ENCODE measurements at regions not wholly inside any gene's neighbourhood (a gene's known extent, or its start where the extent isn't known, plus 50 kb on each side); places are given as distances from the start of the nearest gene placed in this dataset.

DNA sequence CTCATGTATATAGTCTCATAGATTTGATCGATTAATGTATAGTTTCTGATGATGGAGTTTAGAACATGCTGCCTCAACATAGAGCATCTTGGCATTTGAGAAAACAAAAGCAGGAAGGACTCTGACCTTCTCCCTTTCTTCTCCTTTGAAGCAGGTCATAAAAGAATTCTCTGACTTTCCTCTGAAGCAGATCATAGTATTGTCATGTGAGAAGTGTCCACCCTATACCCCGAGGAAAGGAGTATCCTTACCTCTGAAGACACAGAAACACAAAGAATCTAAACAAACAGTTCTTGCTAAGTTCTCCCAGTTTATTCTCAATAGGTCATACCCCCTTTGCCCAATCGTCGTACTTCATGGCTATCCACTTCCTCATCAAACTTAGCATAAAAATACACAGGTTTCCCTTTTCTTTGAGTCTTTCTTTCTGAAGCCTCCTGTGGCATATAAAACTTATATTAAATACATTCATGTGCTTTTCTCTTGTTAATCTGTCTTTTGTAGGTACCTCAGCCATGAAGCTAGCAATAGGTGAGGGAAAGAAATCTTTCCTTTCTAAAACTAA, 194.9 kb downstream of the REEP3 start:
- DNase-seq (ENCODE audit: low read depth) = no peak

DNA sequence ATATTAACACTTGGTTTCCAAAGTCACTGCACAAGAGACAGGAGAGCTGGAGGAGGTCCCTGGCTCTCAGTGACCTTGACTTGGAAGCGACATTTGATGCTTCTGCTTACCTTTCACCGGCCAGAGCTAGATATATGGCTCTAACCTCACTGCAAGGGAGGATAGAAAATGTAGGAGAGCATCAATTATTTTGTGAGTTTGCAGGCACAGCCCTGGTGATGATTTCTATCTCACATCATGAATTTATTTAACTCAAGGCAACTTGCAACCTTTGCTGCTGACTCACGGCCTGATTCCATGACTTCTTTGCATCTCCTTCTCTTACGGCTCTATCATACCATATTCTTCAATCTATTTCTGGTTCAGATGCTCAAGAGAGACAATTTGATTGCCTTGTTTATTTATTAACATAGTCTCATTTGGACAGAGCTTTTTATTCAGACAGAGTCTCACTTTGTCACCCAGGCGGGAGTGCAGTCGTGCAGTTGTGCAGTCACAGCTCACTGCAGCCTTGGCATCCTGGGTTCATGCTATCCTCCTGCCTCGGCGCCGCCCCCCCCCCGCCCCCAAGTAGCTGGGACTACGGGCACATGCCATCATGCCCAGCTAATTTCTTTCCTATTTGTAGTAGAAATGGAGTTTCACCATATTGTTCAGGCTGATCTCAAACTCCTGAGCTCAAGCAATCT, 196.0 kb downstream of the REEP3 start:
- no peak for TF ChIP-seq CTCF (IDR thresholded peaks at IDR 0.05; ENCODE audit: control insufficient read depth, insufficient read depth, low read depth, low read length, missing control alignments)
- H3K4me3 ChIP-seq (ENCODE audit: control insufficient read depth, low read depth, low read length) = no peak overlapping the region
- no peak for DNase-seq (ENCODE audit: low read depth)

More for the DNA sequence above, 194.9 kb downstream of the REEP3 start:
- TF ChIP-seq CTCF (IDR thresholded peaks at IDR 0.05; ENCODE audit: control insufficient read depth, insufficient read depth, low read depth, low read length, missing control alignments) = no peak
- H3K4me3 ChIP-seq (ENCODE audit: control insufficient read depth, low read depth, low read length) = no peak overlapping the region

- no peak for TF ChIP-seq CTCF (IDR thresholded peaks at IDR 0.05; ENCODE audit: control insufficient read depth, insufficient read depth, low read depth, low read length, missing control alignments)
- DNase-seq (ENCODE audit: low read depth) = no peak
- no peak overlapping the region for H3K4me3 ChIP-seq (ENCODE audit: control insufficient read depth, low read depth, low read length)
Observed at GRCh38 chr10:63718006-63718405, 196.8 kb downstream of the REEP3 start.

- TF ChIP-seq CTCF (IDR thresholded peaks at IDR 0.05; ENCODE audit: control insufficient read depth, insufficient read depth, low read depth, low read length, missing control alignments) = no peak
- H3K4me3 ChIP-seq (ENCODE audit: control insufficient read depth, low read depth, low read length) = no peak overlapping the region
Observed at GRCh38 chr10:63718421-63718820, 197.2 kb downstream of the REEP3 start.

GRCh38 chr10:63719226-63719856, 198.1 kb downstream of the REEP3 start:
- TF ChIP-seq CTCF (IDR thresholded peaks at IDR 0.05; ENCODE audit: control insufficient read depth, insufficient read depth, low read depth, low read length, missing control alignments) = no peak
- H3K4me3 ChIP-seq (ENCODE audit: control insufficient read depth, low read depth, low read length) = no peak overlapping the region
- no peak for DNase-seq (ENCODE audit: low read depth)

More at GRCh38 chr10:63718421-63718820, 197.2 kb downstream of the REEP3 start:
- DNase-seq (ENCODE audit: low read depth) = no peak

DNA sequence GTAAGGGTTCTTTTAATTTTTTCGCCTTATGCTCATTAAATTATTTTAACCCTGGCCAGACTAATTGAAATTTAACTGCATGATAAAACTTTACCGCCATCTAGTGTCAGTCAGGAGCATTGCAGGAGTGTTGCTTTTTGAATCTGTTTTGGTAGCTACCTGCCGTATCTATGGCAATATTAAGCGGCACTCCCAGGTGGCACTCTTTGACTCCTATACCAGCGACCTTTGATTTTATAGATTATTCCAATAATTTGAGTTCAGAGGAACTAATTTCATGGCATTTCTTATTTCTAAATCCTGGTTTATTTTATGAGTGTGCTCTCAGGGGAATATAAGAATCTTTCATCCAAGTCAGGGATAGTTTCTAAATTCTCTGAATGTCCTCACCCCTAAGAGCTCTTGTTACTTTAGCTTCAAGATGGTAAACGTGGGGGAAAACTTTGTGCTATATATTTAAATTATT, 198.9 kb downstream of the REEP3 start:
- TF ChIP-seq CTCF (IDR thresholded peaks at IDR 0.05; ENCODE audit: control insufficient read depth, insufficient read depth, low read depth, low read length, missing control alignments) = peak; percentile 86
- H3K4me3 ChIP-seq (ENCODE audit: control insufficient read depth, low read depth, low read length) = no peak overlapping the region
- DNase-seq (ENCODE audit: low read depth) = no peak

All from AG09309 (cell line).